GM12801 (cell line): ENCODE measurements at regions not wholly inside any gene's neighbourhood (a gene's known extent, or its start where the extent isn't known, plus 50 kb on each side); places are given as distances from the start of the nearest gene placed in this dataset.

Source experiments
- CTCF ChIP-seq: IDR thresholded peaks from one replicate; pipeline ENCODE4 v1.5.1; 2011; ENCODE audit warnings: control low read depth; ENCODE audit not compliant: insufficient read length; ENCODE audit errors: extremely low read depth

DNA sequence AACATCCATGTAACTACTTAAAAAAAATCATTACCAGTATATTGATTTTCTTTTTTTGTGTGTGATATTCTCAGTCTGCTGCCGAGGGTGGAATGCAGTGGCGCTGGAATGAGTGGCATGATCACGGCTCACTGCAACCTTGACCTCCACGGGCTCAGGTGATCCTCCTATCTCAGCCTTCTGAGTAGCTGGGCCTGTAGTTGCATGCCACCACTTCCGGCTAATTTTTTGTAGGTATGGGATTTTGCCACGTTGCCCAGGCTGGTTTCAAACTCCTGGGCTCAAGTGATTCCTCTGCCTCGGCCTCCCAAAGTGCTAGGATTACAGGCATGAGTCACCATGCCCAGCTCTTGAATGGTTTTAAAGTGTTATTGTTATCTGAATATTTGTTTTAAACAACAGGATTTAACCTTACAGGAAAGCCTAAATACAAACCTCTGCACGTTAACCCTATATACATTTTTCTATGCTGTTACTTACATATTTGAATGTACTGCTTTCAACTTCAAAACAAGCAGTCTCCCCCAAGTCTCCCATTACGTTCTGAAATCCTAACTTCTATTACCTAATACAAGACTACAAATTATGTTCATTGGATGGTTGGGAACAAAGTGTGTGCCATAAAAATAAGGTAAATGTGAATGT lies 61.7 kb downstream of the KPNA2 start:
- TF ChIP-seq CTCF, result no peak

GRCh38 chr17:68100000-68100641 lies 64.6 kb downstream of the KPNA2 start:
- no peak for TF ChIP-seq CTCF

DNA sequence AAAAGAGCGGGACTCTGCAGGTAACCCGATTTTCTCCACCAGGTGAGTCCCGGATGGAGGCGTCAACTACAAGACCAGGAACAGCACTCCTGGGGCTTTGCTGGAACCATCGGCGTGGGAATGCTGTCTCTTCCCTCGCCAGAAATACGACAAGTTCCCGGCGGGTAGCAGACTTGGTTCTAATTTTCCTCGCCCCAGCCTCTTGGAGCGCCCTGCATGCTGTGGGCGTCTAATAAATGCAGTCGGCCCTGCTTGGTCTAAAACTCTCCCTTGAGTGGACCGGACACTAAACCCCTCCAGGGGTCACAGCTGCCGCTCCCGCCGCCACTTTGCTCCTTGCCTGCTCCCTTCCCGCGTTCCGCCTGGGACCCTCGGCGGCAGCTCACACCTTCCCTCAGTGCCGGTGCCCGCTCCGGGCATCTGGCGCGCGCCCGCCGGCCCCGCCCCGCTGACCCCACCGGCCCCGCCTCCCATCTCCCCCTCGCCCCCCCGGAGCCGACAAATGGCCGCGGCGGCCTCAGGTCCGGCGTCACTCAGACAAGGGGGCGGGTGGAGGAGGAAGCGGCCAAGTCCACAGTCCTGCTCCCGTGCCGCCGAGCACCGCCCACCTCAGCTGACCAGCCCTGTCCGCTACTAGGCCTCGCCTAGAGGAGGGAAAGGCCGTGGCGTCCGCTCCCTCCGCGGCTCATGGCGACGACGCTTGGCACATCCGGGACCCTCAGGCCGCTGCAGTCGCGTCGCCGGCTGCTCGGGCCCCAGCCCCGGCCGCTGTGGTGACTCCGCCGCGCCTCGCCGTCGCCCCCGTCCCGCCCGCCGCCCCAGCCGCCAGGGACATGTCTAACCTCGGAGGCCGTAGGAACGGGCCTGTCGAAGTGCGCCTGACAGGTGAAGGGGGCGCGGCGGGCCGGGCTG lies 65.8 kb downstream of the KPNA2 start:
- no peak for TF ChIP-seq CTCF

GRCh38 chr17:68101987-68102314 lies 66.4 kb downstream of the KPNA2 start:
- no peak for TF ChIP-seq CTCF

GRCh38 chr17:68102318-68102758 lies 66.8 kb downstream of the KPNA2 start:
- no peak for TF ChIP-seq CTCF

DNA sequence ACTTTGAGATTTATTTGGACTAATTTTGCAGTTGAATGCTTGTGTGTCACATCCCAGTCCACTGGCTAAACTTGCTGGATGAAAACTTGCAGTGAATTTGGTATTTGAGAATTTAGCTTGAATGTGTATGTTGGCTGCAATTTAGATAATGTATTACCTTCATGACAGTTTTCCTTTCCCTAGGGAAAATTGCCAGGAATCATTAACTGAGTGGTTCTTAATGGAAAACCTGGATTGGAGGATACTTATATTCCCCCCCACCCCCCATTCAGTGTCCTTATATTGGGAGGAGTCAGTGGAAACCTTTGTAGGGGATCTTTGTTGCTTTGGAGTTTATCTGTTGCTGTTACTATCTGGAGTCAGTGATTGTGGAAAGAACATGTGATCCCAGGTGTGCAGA lies 67.6 kb downstream of the KPNA2 start:
- no peak for TF ChIP-seq CTCF

- TF ChIP-seq CTCF, result no peak
Measured at GRCh38 chr17:68106085-68106484, 70.5 kb downstream of the KPNA2 start.
